Liver (tissue), 3 donors: ENCODE measurements at regions not wholly inside any gene's neighbourhood (a gene's known extent, or its start where the extent isn't known, plus 50 kb on each side); places are given as distances from the start of the nearest gene placed in this dataset.

ENCODE experiments used
- CTCF ChIP-seq: fragments of 150-350 bp; IDR thresholded peaks from 2 replicates; pipeline ENCODE4 v1.5.1; 2017; ENCODE audit warnings: improper control_type of control experiment, low read depth, low read length; ENCODE audit not compliant: missing input control
- FOXA1 ChIP-seq: IDR thresholded peaks from 2 replicates; pipeline ENCODE4 v1.6.1; 2016; ENCODE audit warnings: antibody characterized with exemption
- GABPA ChIP-seq, 2 donors: IDR thresholded peaks in 1 of 2; conservative IDR thresholded peaks in 1 of 2; 2 replicates each; pipeline ENCODE4 v1.6.1; 2016; ENCODE audit warnings: antibody characterized with exemption in 2 of 2, mild to moderate bottlenecking in 1 of 2, moderate library complexity in 1 of 2
- JUND ChIP-seq, 2 donors: IDR thresholded peaks; 2 replicates each; pipeline ENCODE4 v1.6.1; 2016; ENCODE audit warnings: antibody characterized with exemption in 2 of 2
- MAX ChIP-seq: IDR thresholded peaks from 2 replicates; pipeline ENCODE4 v1.6.1; 2016; ENCODE audit warnings: antibody characterized with exemption
- RAD21 ChIP-seq, 2 donors: IDR thresholded peaks; 2 replicates each; pipeline ENCODE4 v1.6.1; 2016; ENCODE audit warnings: antibody characterized with exemption in 2 of 2, mild to moderate bottlenecking in 2 of 2
- SP1 ChIP-seq: IDR thresholded peaks from 2 replicates; pipeline ENCODE4 v1.6.1; 2018; ENCODE audit warnings: antibody characterized with exemption, mild to moderate bottlenecking
- TAF1 ChIP-seq: conservative IDR thresholded peaks from 2 replicates; pipeline ENCODE4 v1.6.1; 2016; ENCODE audit warnings: antibody characterized with exemption, mild to moderate bottlenecking
- donor health status: healthy.
- donor health status: healthy.

GRCh38 chr2:204207866-204208265, 271.3 kb downstream of the ICOS start:
- TF ChIP-seq CTCF (no peak), MAX (no peak), FOXA1 (no peak), TAF1 (no peak), RAD21 (IDR thresholded peaks at IDR 0.05) (no peak), JUND (IDR thresholded peaks at IDR 0.05) (no peak), GABPA (IDR thresholded peaks at IDR 0.05 in 1 of 2, conservative IDR thresholded peaks at IDR 0.05 in 1 of 2) (no peak), SP1 (no peak)
